SHP77 (cell line): ENCODE measurements at regions not wholly inside any gene's neighbourhood (a gene's known extent, or its start where the extent isn't known, plus 50 kb on each side); places are given as distances from the start of the nearest gene placed in this dataset.

ENCODE experiments used
- DNase-seq, 2 experiments: peaks; one replicate each; lab custom pipeline; 2025; lab: John Stamatoyannopoulos, UW

- DNase-seq: no peak
Observed at GRCh38 chr10:78879621-78880020, 189.1 kb upstream of the ZMIZ1 start.

DNA sequence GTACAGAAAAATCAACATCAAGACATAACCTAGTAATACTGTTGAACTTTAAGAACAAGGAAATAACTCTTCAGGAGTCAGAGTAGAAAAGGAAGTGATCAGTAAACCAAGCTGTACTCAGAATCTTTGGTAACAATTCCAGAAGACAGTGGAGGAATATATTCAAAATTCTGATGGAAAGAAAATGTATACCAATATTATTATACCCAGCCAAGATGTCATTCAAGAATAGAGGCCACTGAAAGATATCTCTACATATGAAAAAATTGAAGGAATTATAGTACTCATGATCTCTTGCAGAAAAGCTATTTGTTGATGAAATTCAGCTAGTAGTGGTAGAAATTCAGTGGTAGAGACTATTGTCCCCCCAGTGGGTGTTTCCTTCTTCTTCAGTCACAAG lies 182.6 kb upstream of the ZMIZ1 start:
- DNase-seq: no peak

DNA sequence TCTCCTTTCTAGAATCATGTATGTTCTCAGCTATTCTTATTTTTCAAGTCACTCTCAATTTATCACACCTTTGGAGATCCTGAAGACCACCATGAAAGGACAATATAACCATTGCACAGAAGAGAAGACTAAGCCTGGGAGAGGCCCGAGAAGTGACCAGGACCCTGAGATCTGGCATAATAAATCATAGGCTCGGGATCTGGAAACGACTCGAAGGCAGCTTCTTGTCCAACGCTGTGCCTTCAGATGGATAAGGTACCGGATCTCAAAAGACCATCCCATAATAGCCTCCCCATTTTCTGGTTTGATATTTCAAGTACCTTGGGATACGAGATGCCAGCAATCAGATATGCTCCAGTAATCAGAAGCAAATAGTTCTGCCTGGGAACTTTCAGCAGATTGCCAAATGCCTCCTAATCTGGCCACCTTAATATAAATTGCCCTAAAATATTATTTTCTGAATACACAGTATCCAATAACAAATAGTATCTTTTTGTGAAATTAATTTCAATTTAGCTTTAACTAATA lies 179.2 kb upstream of the ZMIZ1 start:
- DNase-seq: no peak

DNA sequence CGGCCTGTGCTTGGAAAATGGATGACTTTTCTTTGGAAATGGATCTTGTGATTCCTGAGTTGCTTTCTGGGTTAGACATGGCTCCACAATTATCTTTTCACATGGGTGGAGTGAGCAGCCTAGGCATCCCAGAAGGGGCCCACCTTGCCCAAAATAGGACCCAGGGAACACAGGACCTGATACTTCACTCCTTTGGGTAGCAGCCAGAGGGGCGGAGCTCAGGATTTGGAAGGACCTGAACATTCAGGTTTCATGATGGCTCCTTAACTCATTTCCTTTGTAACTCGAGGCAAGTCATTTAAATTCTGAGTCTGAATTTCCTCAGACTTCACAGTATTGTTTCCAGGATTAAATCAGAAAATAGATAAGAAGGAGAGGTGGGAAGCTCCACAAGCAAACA lies 178.3 kb upstream of the ZMIZ1 start:
- no peak for DNase-seq

DNA sequence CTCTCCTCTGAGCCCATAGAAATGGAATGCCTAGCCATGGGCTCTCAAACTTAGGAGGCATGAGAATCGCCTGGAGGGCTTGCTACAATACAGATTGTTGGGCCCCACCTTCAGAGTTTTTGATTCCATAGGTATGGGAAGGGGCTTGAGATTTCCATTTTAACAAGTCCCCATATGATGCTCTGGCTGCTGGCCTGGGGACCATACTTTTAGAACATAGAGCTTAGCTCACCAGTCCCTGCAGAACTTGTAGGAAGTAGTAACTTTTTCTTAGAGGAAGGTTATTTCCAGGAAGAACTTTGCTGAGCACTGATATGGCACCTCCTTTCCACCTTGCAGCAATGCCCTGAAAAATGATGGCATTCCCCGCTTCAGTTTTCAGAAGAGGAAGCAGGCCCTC lies 177.0 kb upstream of the ZMIZ1 start:
- DNase-seq: no peak

DNA sequence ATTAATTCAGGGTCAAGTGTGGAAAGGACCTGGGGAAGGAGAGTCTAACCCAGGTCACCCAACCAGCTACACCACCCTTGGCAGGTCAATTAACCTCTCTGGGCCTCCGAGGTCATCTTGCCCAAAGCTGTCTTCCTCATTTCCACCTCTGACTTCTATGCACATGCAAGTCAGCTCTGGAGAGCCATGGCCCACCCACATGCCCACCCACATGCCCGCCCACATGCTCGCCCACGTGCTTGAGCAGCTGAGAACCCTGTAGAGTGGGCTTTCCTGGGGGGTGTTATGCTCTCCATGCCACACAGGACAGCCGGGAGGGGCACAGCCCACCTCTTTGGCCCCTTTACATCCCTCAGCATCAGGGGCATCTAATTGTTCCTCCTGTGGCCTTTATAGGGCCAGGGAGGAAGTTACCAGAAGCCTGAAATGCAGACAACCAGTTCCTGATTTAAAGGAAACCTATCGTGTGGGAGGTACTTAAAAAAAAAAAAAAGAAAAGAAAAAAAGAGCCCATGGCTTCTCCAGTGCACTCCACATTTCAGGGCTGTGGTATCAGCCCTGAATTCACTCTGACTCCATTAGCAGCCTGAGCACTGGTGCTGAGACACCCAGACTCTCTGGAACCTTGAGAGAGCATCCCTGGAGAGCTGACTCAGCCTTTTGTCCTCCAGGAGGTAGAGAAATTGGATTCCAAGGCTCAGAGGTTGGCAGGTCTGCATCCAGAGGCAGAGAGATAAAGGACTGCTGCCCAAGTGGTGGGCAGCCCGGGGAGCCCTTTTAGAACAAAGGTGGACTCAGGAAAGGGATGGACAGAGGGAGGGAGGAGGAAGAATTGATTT lies 176.2 kb upstream of the ZMIZ1 start:
- DNase-seq: no peak

DNA sequence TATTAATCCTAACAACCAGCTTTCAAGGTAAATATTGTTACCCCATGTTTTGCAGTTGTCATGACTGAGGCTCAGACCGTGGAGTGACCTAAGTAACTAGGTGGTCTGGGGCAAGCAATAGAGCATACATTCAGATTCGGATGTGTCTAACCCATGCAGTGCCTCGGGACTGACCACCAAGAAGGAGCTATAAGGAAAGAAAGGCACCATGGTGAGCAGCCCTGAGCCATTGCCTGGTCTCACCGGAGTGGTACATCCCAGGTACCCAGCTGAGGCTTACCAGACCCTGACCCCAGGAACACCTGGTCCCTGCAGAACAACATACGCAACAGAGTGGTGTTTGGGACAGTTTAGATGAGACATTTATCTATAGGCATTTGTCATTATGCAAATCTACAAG lies 175.5 kb upstream of the ZMIZ1 start:
- DNase-seq: no peak

DNA sequence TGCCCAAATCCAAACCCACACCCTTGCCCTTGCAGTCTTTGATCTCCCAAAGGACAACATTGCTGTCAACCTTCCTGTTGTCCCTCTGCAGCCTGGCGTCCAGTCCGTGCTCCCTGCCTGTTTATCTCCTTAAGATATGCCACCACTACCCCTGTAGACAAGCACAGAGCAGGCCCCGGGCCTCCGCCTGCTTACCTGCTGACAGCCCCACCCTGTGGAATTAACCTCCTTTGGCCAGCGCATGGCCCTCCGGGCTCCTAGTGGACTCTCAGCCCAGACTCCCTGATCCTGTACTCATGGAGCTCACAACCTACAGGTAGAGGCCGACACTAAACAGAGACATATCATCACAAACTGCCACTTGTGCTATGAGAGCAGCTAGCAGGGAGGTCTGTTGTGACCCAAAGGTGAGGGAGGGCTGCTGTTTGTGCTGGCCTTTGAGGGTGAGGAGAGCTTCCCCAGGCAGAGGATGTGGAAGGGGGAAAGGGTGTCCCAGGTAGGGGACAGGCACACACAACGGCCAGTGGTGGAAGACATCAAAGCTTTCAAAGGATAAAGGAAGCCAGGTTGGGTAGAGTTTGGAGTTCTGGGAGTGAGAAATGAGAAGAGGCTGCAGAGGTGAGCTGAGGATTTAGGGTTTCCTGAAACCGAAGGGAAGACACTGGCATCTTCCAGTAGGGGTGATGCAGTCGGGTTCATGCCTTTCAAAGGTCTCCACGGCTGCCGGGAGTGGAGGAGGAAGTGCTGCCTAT lies 174.5 kb upstream of the ZMIZ1 start:
- no peak for DNase-seq

DNA sequence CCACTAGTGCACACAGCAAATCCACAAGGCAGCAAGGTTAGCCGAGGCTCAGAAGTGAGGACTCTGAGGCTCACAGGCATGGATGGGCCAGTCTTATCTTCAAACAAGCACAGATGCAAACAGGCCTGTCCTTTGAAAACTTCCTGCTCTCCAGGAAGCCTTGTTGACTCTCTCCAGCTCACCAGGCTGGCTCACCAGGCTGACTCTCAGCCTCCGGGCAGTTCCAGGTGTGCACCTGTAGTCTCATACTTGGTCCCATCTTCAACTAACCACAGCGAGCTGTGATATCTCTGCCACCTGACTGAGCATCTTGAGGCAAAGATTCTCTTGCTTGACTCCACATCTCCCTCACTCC lies 173.9 kb upstream of the ZMIZ1 start:
- DNase-seq: no peak

DNA sequence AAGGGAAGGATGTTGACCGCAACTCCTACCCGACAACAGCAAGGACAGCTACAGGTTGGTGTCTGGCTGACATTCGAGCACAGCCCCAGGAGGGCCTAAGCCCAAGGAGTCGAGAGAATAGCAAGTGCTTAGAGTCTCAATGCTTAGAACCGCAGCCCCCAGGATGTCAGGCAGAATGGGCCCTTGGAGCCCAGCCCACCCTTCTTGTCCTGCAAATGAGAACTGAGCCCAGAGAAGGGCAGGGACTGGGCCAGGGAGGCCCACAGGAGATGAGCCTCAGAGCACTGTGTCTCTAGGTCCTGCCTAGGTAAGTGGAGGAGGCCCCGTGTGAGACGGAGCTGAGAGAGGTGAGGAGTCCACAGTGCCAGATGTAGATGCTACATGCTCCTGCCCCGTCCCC lies 173.3 kb upstream of the ZMIZ1 start:
- no peak for DNase-seq

DNA sequence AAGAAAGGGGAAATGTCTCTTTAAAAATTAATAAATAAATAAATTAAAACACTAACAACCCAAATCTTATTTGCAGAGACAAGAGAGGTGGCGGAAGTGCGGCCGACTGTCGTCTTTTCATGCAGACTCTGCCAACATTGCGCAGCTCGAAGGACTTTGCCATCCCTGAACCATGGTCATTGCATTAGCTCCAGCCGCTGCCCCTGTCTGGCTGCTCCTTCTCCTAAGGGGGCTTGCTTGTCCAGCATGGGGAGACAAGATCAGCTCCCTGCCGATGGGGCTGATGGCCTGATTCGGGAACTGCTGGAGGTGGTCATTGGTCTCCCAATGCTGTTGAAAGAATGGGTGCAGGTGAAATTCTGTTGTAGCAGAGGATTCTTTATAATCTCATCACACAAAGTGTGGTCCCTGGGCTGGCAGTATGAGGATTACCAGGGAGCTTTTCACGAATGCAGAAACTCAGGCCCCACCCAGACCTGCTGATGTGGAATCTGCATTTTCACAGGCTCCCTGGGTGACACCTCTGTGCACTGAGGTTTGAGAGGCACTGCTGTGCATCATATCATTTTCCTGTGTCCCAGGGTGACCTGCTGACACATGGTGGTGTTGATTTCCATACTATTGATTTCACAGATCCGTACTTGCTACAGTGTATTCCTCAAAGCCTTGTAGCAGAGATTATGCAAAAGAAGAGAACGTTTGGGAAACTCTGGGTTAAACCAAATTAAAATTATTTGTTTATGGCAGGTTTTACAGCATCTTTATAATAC lies 172.4 kb upstream of the ZMIZ1 start:
- DNase-seq: no peak

- DNase-seq: no peak
Observed at GRCh38 chr10:78898341-78899097, 170.2 kb upstream of the ZMIZ1 start.

GRCh38 chr10:78899098-78899754 lies 169.5 kb upstream of the ZMIZ1 start:
- no peak for DNase-seq

DNA sequence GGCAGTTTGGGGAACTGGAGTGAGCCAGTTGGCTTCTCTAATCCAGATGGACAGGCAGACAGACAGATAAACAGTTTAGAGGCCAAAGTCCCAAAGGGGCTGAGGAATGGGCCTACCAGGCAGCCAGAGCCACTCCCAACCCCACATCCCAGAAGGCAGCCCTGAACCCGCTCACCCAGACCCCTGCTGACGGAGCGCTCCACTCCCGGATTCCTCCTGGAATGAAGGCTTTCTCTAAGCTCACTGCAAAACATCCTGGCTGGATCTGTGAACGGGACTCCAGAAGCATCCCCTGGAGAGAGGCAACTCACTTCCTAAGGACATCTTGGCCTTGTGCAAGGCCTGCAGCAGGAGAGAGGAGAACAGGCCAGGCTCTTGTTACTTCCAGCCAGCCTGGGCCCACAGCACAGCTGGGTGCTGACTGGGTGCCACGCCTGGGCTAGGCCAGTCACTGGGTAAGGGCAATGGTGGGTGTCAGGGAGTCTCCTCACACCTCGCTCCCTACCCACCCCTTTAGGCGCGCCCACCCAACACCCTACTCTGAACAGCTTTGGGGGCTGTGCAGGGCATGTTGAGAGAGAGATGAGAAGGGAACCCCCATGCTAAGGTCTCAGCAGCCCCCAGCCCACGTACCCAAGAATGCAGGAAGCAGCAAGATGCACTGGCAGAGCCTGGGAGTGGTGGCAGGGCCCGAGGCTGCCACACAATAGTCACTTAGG lies 168.6 kb upstream of the ZMIZ1 start:
- no peak for DNase-seq

- DNase-seq: no peak
Observed at GRCh38 chr10:78900715-78901430, 167.9 kb upstream of the ZMIZ1 start.

DNA sequence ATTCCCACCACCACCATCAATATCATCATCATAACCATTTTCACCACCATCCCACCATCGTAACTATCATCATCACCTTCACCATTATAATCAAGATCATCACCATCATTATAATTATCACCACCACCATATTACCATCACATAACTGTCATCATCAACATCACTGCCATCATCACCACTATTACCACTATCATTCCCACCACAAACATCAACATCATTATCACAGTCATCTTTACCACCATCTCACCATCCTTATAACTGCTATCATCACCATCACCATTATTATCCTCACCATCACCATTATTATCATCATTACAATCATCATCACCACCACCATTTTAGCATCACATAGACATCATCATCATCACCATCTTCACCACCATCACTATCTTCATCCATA lies 167.1 kb upstream of the ZMIZ1 start:
- DNase-seq: no peak

GRCh38 chr10:78902815-78903214 lies 166.0 kb upstream of the ZMIZ1 start:
- no peak for DNase-seq

DNA sequence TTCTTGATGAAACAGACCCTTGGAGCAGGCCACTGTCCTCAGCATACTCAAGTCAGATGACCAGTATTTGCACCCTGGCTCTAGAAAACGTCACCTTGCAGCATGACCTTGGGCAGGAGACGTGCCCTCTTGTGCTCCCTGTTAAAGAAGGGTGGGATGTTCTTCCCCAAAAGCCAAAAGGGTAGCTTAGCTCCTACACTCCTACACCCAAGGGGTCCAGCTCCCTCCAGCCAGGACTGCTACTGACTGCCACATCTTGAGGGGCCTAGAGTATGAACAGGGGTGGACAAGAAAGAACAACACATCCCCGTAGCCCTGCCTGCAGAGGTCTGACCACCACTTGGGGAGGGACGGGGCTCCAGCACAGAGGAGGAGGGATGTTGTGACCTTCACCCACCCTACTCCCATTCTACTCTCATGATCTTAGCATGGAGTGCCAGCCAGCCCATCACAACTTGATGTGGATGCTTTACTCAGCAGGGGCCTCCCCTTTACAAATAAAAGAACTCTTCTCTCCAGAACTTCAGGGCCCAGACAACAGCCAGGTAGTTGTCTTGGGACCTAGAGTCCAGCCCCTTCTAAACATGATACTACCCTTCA lies 165.3 kb upstream of the ZMIZ1 start:
- DNase-seq: no peak

GRCh38 chr10:78904196-78904595 lies 164.6 kb upstream of the ZMIZ1 start:
- no peak for DNase-seq
